SK-N-SH (cell line): ENCODE measurements at regions not wholly inside any gene's neighbourhood (a gene's known extent, or its start where the extent isn't known, plus 50 kb on each side); places are given as distances from the start of the nearest gene placed in this dataset.

ENCODE experiments used
- CTCF ChIA-PET: fragments of 300-600, 350-600 bp; formaldehyde crosslinking; extraction: SDS; loops from one replicate; lab custom pipeline; 2021; lab: Yijun Ruan, JAX
- POLR2A ChIA-PET: fragments of 350-600 bp; sonication (Branson Sonifier 250); formaldehyde crosslinking; extraction: SDS; loops from one replicate; lab custom pipeline; 2020; ENCODE audit warnings: antibody characterized with exemption, inconsistent platforms; lab: Yijun Ruan, JAX
- DNase-seq: peaks from one replicate; pipeline ENCODE4 v3.0.0; 2012
- H2AFZ ChIP-seq: fragments of 200-600 bp; sonication (generic); 2 replicates; pipeline ENCODE4 v1.8.1; 2016; ENCODE audit warnings: antibody characterized with exemption, mild to moderate bottlenecking, low read depth
- H3F3A ChIP-seq: fragments of 200-600 bp; sonication (generic); replicated peaks from 2 replicates; pipeline ENCODE3; 2016; ENCODE audit warnings: antibody characterized with exemption, mild to moderate bottlenecking; ENCODE audit not compliant: insufficient read depth
- H3K27ac ChIP-seq, 2 experiments: fragments of 200-500 bp in 1 of 2; fragments of 200-600 bp in 1 of 2; sonication (Bioruptor generic) in 1 of 2; sonication (generic), shearing (Covaris generic) in 1 of 2; 2 replicates each; pipeline versions ENCODE4 v1.5.1 to v1.6.1; 2014 to 2016; ENCODE audit warnings: low read depth in 2 of 2, inconsistent platforms in 1 of 2, low read length in 1 of 2, mild to moderate bottlenecking in 1 of 2, mixed read lengths in 1 of 2
- H3K27me3 ChIP-seq: fragments of 200-600 bp; sonication (generic), shearing (Covaris generic); 2 replicates; pipeline ENCODE4 v1.6.1; 2016; ENCODE audit warnings: mixed run types; ENCODE audit not compliant: insufficient read depth
- H3K36me3 ChIP-seq, 2 experiments: fragments of 200-500 bp in 1 of 2; fragments of 200-600 bp in 1 of 2; sonication (Bioruptor generic) in 1 of 2; sonication (generic) in 1 of 2; replicated peaks in 1 of 2; 2 replicates each; pipeline versions ENCODE3 to v1.5.1; 2014 to 2016; ENCODE audit warnings: low read length in 1 of 2, mild to moderate bottlenecking in 1 of 2; ENCODE audit not compliant: insufficient read depth in 2 of 2, control insufficient read depth in 1 of 2
- H3K4me1 ChIP-seq, 2 experiments: fragments of 200-500 bp in 1 of 2; fragments of 200-600 bp in 1 of 2; sonication (Bioruptor generic) in 1 of 2; sonication (generic), shearing (Covaris generic) in 1 of 2; 2 replicates each; pipeline versions ENCODE4 v1.5.1 to v1.6.1; 2014 to 2016; ENCODE audit warnings: low read depth in 1 of 2, low read length in 1 of 2, mixed run types in 1 of 2; ENCODE audit not compliant: insufficient read depth in 2 of 2, control insufficient read depth in 1 of 2
- H3K4me2 ChIP-seq: fragments of 200-600 bp; sonication (generic), shearing (Covaris generic); 2 replicates; pipeline ENCODE4 v1.6.1; 2017; ENCODE audit warnings: mixed run types
- H3K4me3 ChIP-seq, 2 experiments: fragments of 200-500 bp in 1 of 2; fragments of 200-600 bp in 1 of 2; sonication (Bioruptor generic) in 1 of 2; sonication (generic), shearing (Covaris generic) in 1 of 2; 2 replicates each; pipeline versions ENCODE4 v1.5.1 to v1.8.1; 2014 to 2016; ENCODE audit warnings: low read depth in 2 of 2, inconsistent platforms in 1 of 2, low read length in 1 of 2, mild to moderate bottlenecking in 1 of 2, mixed read lengths in 1 of 2, moderate library complexity in 1 of 2
- H3K79me2 ChIP-seq: fragments of 200-600 bp; sonication (generic); 2 replicates; pipeline ENCODE4 v1.8.1; 2017; ENCODE audit warnings: mild to moderate bottlenecking; ENCODE audit not compliant: insufficient read depth
- H3K9ac ChIP-seq: fragments of 200-600 bp; sonication (generic); 2 replicates; pipeline ENCODE4 v1.6.1; 2017; ENCODE audit warnings: mixed run types
- H3K9me2 ChIP-seq: fragments of 200-600 bp; sonication (generic); 2 replicates; pipeline ENCODE4 v1.6.1; 2017; ENCODE audit warnings: mixed run types
- H3K9me3 ChIP-seq: fragments of 200-600 bp; sonication (generic); 2 replicates; pipeline ENCODE4 v1.6.1; 2017; ENCODE audit warnings: mixed run types, mild to moderate bottlenecking, moderate library complexity
- H4K20me1 ChIP-seq: fragments of 200-600 bp; sonication (generic); 2 replicates; pipeline ENCODE4 v1.6.1; 2017; ENCODE audit warnings: mild to moderate bottlenecking, mixed run types; ENCODE audit not compliant: insufficient read depth
- CHD2 ChIP-seq: fragments of 150-350 bp; IDR thresholded peaks from 2 replicates; pipeline ENCODE4 v1.6.1; 2018; ENCODE audit warnings: low read length; ENCODE audit not compliant: partially characterized antibody
- FOSL2 ChIP-seq: IDR thresholded peaks from 2 replicates; pipeline ENCODE4 v1.4.0; 2012; ENCODE audit warnings: low read depth, mild to moderate bottlenecking, moderate library complexity, borderline replicate concordance
- JUND ChIP-seq: IDR thresholded peaks from 2 replicates; pipeline ENCODE4 v1.4.0; 2012
- NRF1 ChIP-seq: IDR thresholded peaks from 2 replicates; pipeline ENCODE4 v1.6.1; 2012; ENCODE audit warnings: low read depth, mild to moderate bottlenecking, low read length
- RCOR1 ChIP-seq: fragments of 150-350 bp; IDR thresholded peaks from 2 replicates; pipeline ENCODE4 v1.6.1; 2017; ENCODE audit warnings: antibody characterized with exemption, low read length
- SIN3A ChIP-seq: IDR thresholded peaks from 2 replicates; pipeline ENCODE4 v1.6.1; 2012; ENCODE audit warnings: low read depth, mild to moderate bottlenecking, low read length, moderate library complexity, borderline replicate concordance
- TAF1 ChIP-seq: IDR thresholded peaks from 2 replicates; pipeline ENCODE4 v1.6.1; 2012; ENCODE audit warnings: low read depth, mild to moderate bottlenecking, low read length, moderate library complexity, borderline replicate concordance
- TCF12 ChIP-seq: IDR thresholded peaks from 2 replicates; pipeline ENCODE4 v1.4.0; 2012
- TEAD4 ChIP-seq: IDR thresholded peaks from 2 replicates; pipeline ENCODE4 v1.4.0; 2012; ENCODE audit warnings: mild to moderate bottlenecking, borderline replicate concordance; ENCODE audit not compliant: insufficient read depth
- WGBS: methylation state at CpG from one replicate; pipeline ENCODE4 v1.1.6; 2017; ENCODE audit warnings: low lambda C conversion rate; 5-methylcytosine and 5-hydroxymethylcytosine counted together
- TF ChIP-seq, protein P1 (sequence below): fragments of 150-350 bp; IDR thresholded peaks from 2 replicates; pipeline ENCODE4 v1.6.1; 2016; ENCODE audit warnings: mild to moderate bottlenecking, low read depth, low read length
- TF ChIP-seq, protein P2 (sequence below): IDR thresholded peaks from 2 replicates; pipeline ENCODE4 v1.4.0; 2012; ENCODE audit warnings: low read depth
- TF ChIP-seq, protein P3 (sequence below): IDR thresholded peaks from 2 replicates; pipeline ENCODE4 v1.4.0; 2012; ENCODE audit warnings: low read depth, borderline replicate concordance

DNA sequence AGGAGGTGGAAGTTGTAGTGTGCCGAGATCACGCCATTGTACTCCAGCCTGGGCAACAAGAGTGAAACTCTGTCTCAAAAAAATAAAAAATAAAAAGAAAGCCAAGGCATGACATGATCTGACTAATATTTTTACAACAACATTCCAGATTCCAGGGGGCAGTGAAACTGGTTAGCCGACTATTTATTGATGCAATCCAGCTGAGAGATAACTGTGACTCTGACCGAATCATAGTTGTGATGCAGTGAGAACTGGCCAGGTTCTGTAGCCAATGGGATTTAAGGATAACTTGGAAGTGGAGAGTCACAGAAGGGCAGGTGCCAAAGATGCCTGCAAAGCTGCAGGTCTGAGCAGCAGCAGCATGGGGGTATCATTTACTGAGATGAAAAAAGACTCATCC, 82.9 kb upstream of the TSHZ2 start (continued):
- TF ChIP-seq, protein P1, sequence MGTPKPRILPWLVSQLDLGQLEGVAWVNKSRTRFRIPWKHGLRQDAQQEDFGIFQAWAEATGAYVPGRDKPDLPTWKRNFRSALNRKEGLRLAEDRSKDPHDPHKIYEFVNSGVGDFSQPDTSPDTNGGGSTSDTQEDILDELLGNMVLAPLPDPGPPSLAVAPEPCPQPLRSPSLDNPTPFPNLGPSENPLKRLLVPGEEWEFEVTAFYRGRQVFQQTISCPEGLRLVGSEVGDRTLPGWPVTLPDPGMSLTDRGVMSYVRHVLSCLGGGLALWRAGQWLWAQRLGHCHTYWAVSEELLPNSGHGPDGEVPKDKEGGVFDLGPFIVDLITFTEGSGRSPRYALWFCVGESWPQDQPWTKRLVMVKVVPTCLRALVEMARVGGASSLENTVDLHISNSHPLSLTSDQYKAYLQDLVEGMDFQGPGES = no peak
- no peak for TF ChIP-seq TCF12

DNA sequence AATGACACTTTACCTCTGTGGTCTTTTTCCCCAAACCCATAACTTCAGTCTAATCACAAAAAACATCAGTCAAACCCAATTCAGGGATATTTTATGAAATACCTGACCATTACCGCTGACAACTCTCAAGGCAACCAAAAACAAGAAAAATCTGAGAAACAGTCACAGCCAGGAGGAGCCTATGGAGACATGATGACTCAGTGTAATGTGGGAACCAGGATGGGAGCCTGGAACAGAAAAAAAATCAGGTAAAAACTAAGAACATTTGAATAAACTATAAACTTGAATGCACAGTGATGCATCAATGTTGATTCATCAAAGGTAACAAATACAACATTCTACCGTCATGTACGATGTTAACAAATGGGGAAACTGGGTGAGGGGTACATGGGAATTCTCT, 84.1 kb upstream of the TSHZ2 start:
- H4K20me1 ChIP-seq = no peaks in the 10 kb centered on the region
- no peaks in the 10 kb centered on the region for H3K36me3 ChIP-seq
- no peaks in the 10 kb centered on the region for H3K9me3 ChIP-seq
- WGBS = 67% methylated on average over 3 of the region's 3 CpGs
- H2AFZ ChIP-seq = no peak overlapping the region
- no peak for TF ChIP-seq RCOR1
- no peak for TF ChIP-seq SIN3A
- TF ChIP-seq CHD2 = no peak
- TF ChIP-seq TEAD4 = no peak
- TF ChIP-seq, protein P1 = no peak
- no peak for TF ChIP-seq JUND
- TF ChIP-seq, all 33 proteins: peak for 0
- H3K27ac ChIP-seq = no peak overlapping the region
- ChIA-PET POLR2A (no interaction called here), CTCF (interaction anchor here (1.0 kb wide), 1 partner anchor 9 kb away, joined by 6 read pairs; no protein-coding TSS in a partner anchor)
- no peak for DNase-seq
- H3K9ac ChIP-seq = no peak overlapping the region
- H3K4me2 ChIP-seq = no peak overlapping the region
- H3F3A ChIP-seq = no peaks in the 10 kb centered on the region
- no peaks in the 10 kb centered on the region for H3K79me2 ChIP-seq
- H3K9me2 ChIP-seq = 0 out of 2 replicates have a peak, but pooled peaks cover 2% of the 10 kb centered on the region
- H3K4me3 ChIP-seq = no peak overlapping the region
- no peaks in the 10 kb centered on the region for H3K27me3 ChIP-seq
- H3K4me1 ChIP-seq = no peaks in the 10 kb centered on the region

DNA sequence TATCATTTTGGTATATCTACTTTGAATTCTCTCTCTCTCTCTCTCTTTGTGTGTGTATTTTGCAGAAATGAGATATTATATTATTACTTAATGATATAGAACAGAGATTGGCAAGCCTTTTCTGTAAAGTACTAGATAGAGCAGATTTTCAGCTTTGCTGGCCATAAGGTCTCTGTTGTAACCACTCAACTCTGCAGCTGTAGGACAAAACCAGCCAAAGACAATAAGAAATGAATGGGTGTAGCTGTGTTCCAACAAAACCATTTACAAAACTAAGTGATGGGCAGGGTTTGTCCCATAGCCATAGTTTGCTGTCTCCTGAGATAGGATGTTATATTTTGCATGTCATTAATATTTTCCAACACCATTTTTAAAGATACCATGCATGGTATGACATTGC, 91.2 kb upstream of the TSHZ2 start:
- CTCF ChIA-PET = no interaction called here

More for the DNA sequence above, 91.2 kb upstream of the TSHZ2 start:
- H3K79me2 ChIP-seq = no peaks in the 10 kb centered on the region
- H3K9ac ChIP-seq = no peak overlapping the region
- H3F3A ChIP-seq = no peaks in the 10 kb centered on the region
- H3K9me2 ChIP-seq = no peaks in the 10 kb centered on the region
- no peaks in the 10 kb centered on the region for H3K36me3 ChIP-seq
- H3K27ac ChIP-seq = no peak overlapping the region
- no peaks in the 10 kb centered on the region for H3K4me1 ChIP-seq
- H2AFZ ChIP-seq = no peak overlapping the region
- TF ChIP-seq FOSL2 (no peak), RCOR1 (no peak), TAF1 (no peak), NRF1 (no peak)
- TF ChIP-seq, protein P2, sequence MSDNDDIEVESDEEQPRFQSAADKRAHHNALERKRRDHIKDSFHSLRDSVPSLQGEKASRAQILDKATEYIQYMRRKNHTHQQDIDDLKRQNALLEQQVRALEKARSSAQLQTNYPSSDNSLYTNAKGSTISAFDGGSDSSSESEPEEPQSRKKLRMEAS = no peak
- TF ChIP-seq, protein P3, sequence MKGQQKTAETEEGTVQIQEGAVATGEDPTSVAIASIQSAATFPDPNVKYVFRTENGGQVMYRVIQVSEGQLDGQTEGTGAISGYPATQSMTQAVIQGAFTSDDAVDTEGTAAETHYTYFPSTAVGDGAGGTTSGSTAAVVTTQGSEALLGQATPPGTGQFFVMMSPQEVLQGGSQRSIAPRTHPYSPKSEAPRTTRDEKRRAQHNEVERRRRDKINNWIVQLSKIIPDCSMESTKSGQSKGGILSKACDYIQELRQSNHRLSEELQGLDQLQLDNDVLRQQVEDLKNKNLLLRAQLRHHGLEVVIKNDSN = no peak
- H3K4me2 ChIP-seq = no peak overlapping the region
- DNase-seq = no peak
- H3K9me3 ChIP-seq = no peaks in the 10 kb centered on the region
- H4K20me1 ChIP-seq = no peaks in the 10 kb centered on the region
- POLR2A ChIA-PET = no interaction called here
- no peak overlapping the region for H3K4me3 ChIP-seq
- no peaks in the 10 kb centered on the region for H3K27me3 ChIP-seq
